HG02938 (cell line): ENCODE measurements at regions not wholly inside any gene's neighbourhood (a gene's known extent, or its start where the extent isn't known, plus 50 kb on each side); places are given as distances from the start of the nearest gene placed in this dataset.

Experiments
- ATAC-seq: cut with Tn5 transposase; IDR thresholded peaks from one replicate; pipeline ENCODE4 v1.9.1; 2021; ENCODE audit warnings: mild to moderate bottlenecking, moderate library complexity; ENCODE audit not compliant: unreplicated experiment

GRCh38 chr1:221448585-221449175 lies 293.2 kb downstream of the DUSP10 start:
- no peak for ATAC-seq

- ATAC-seq: no peak
These were observed 292.7 kb downstream of the DUSP10 start for GRCh38 chr1:221449194-221449593.

- peak; percentile 76 for ATAC-seq
These were observed 292.0 kb downstream of the DUSP10 start for GRCh38 chr1:221449801-221450470.

- no peak for ATAC-seq
These were observed 290.1 kb downstream of the DUSP10 start for GRCh38 chr1:221451741-221452140.

- no peak for ATAC-seq
These were observed 287.8 kb downstream of the DUSP10 start for GRCh38 chr1:221454096-221454495.

- ATAC-seq: no peak
These were observed 285.0 kb downstream of the DUSP10 start for GRCh38 chr1:221456918-221457317.

- ATAC-seq: no peak
These were observed 284.0 kb downstream of the DUSP10 start for GRCh38 chr1:221457685-221458446.

- ATAC-seq: no peak
These were observed 283.3 kb downstream of the DUSP10 start for GRCh38 chr1:221458447-221459156.

GRCh38 chr1:221459558-221459957 lies 282.3 kb downstream of the DUSP10 start:
- ATAC-seq: no peak

GRCh38 chr1:221462345-221462744 lies 279.5 kb downstream of the DUSP10 start:
- no peak for ATAC-seq

- no peak for ATAC-seq
These were observed 273.3 kb downstream of the DUSP10 start for GRCh38 chr1:221468546-221468945.

- no peak for ATAC-seq
These were observed 272.4 kb downstream of the DUSP10 start for GRCh38 chr1:221469476-221469875.

- no peak for ATAC-seq
These were observed 271.7 kb downstream of the DUSP10 start for GRCh38 chr1:221470000-221470698.

- ATAC-seq: no peak
These were observed 268.5 kb downstream of the DUSP10 start for GRCh38 chr1:221473411-221473810.

GRCh38 chr1:221477252-221477651 lies 264.6 kb downstream of the DUSP10 start:
- no peak for ATAC-seq

- no peak for ATAC-seq
These were observed 263.6 kb downstream of the DUSP10 start for GRCh38 chr1:221478050-221478949.

GRCh38 chr1:221487781-221488524 lies 253.9 kb downstream of the DUSP10 start:
- ATAC-seq: no peak

GRCh38 chr1:221488550-221488949 lies 253.3 kb downstream of the DUSP10 start:
- ATAC-seq: no peak

GRCh38 chr1:221494670-221495069 lies 247.2 kb downstream of the DUSP10 start:
- ATAC-seq: no peak
